Activated CD4-positive, CD25-positive, alpha-beta regulatory T cell treated with anti-CD3 and anti-CD28 coated beads, Interleukin-2, amount 50 U/mL, for 24 hours (primary cell): ENCODE measurements at regions not wholly inside any gene's neighbourhood (a gene's known extent, or its start where the extent isn't known, plus 50 kb on each side); places are given as distances from the start of the nearest gene placed in this dataset.

ENCODE experiments used
- ATAC-seq, 2 donors: fragments of 150-1000 bp; cut with Tn5 transposase; one replicate each; pipeline ENCODE4 v1.10.0; 2021; ENCODE audit warnings: mild to moderate bottlenecking in 1 of 2, moderate library complexity in 1 of 2

GRCh38 chr14:62099091-62099490 is 336.9 kb downstream of the SNAPC1 start:
- ATAC-seq, result no peak

GRCh38 chr14:62101189-62101588 is 339.0 kb downstream of the SNAPC1 start:
- ATAC-seq, result no peak

GRCh38 chr14:62101673-62102348 is 339.6 kb downstream of the SNAPC1 start:
- no peak for ATAC-seq

GRCh38 chr14:62102349-62102725 is 340.1 kb downstream of the SNAPC1 start:
- ATAC-seq, result no peak

- no peak for ATAC-seq
These were observed 341.2 kb downstream of the SNAPC1 start for GRCh38 chr14:62103464-62103863.

GRCh38 chr14:62110941-62111340 is 348.7 kb downstream of the SNAPC1 start:
- no peak for ATAC-seq

GRCh38 chr14:62117010-62117750 is 355.0 kb downstream of the SNAPC1 start:
- peak; percentile 85 to 86 for ATAC-seq

- ATAC-seq, result no peak
These were observed 355.5 kb downstream of the SNAPC1 start for GRCh38 chr14:62117751-62118105.

- no peak for ATAC-seq
These were observed 356.2 kb downstream of the SNAPC1 start for GRCh38 chr14:62118461-62118860.

- ATAC-seq, result no peak
These were observed 356.7 kb downstream of the SNAPC1 start for GRCh38 chr14:62118871-62119270.

- ATAC-seq, result no peak
These were observed 361.7 kb downstream of the SNAPC1 start for GRCh38 chr14:62123961-62124360.

- no peak for ATAC-seq
These were observed 363.6 kb downstream of the SNAPC1 start for GRCh38 chr14:62125793-62126192.

- no peak for ATAC-seq
These were observed 364.8 kb downstream of the SNAPC1 start for GRCh38 chr14:62126879-62127478.

GRCh38 chr14:62130441-62130840 is 368.2 kb downstream of the SNAPC1 start:
- no peak for ATAC-seq

GRCh38 chr14:62133776-62134550 is 371.7 kb downstream of the SNAPC1 start:
- ATAC-seq, result no peak

GRCh38 chr14:62138593-62138992 is 376.4 kb downstream of the SNAPC1 start:
- no peak for ATAC-seq

- no peak for ATAC-seq
These were observed 378.9 kb downstream of the SNAPC1 start for GRCh38 chr14:62141139-62141538.

- no peak for ATAC-seq
These were observed 381.0 kb downstream of the SNAPC1 start for GRCh38 chr14:62143245-62143644.

- no peak for ATAC-seq
These were observed 382.6 kb downstream of the SNAPC1 start for GRCh38 chr14:62144863-62145262.

- ATAC-seq, result no peak
These were observed 383.8 kb downstream of the SNAPC1 start for GRCh38 chr14:62146030-62146429.

GRCh38 chr14:62156052-62156451 is 393.8 kb downstream of the SNAPC1 start:
- ATAC-seq, result no peak

GRCh38 chr14:62158779-62159178 is 396.6 kb downstream of the SNAPC1 start:
- ATAC-seq, result no peak

- no peak for ATAC-seq
These were observed 397.1 kb downstream of the SNAPC1 start for GRCh38 chr14:62159314-62159713.
